Hepatocyte (in vitro differentiated cells): ENCODE measurements at regions not wholly inside any gene's neighbourhood (a gene's known extent, or its start where the extent isn't known, plus 50 kb on each side); places are given as distances from the start of the nearest gene placed in this dataset.

Experiments
- DNase-seq: peaks from one replicate; pipeline ENCODE4 v3.0.0-alpha.2; 2016; ENCODE audit warnings: low spot score
- H2AFZ ChIP-seq: fragments of 200-600 bp; sonication (generic); 2 replicates; pipeline ENCODE4 v1.6.0; 2016; ENCODE audit warnings: antibody characterized with exemption, mild to moderate bottlenecking
- H3K27ac ChIP-seq: fragments of 200-600 bp; sonication (generic); 2 replicates; pipeline ENCODE4 v1.5.1; 2016; ENCODE audit warnings: mild to moderate bottlenecking
- H3K27me3 ChIP-seq: fragments of 200-600 bp; sonication (generic); 2 replicates; pipeline ENCODE4 v1.6.1; 2016
- H3K36me3 ChIP-seq: fragments of 200-600 bp; sonication (generic); replicated peaks from 2 replicates; pipeline ENCODE4 v1.5.1; 2016; ENCODE audit warnings: low read depth; ENCODE audit not compliant: insufficient read depth
- H3K4me1 ChIP-seq: fragments of 200-600 bp; sonication (generic); 2 replicates; pipeline ENCODE4 v1.5.1; 2016; ENCODE audit warnings: mild to moderate bottlenecking, moderate library complexity; ENCODE audit not compliant: insufficient read depth
- H3K4me2 ChIP-seq: fragments of 200-600 bp; sonication (generic); 2 replicates; pipeline ENCODE4 v1.6.0; 2016
- H3K4me3 ChIP-seq: fragments of 200-600 bp; sonication (generic); 2 replicates; pipeline ENCODE4 v1.5.1; 2016; ENCODE audit warnings: mild to moderate bottlenecking
- H3K79me2 ChIP-seq: fragments of 200-600 bp; sonication (generic); 2 replicates; pipeline ENCODE4 v1.6.0; 2017; ENCODE audit warnings: mild to moderate bottlenecking
- H3K9me2 ChIP-seq: fragments of 200-600 bp; sonication (generic); replicated peaks from 2 replicates; pipeline ENCODE4 v1.6.0; 2017; ENCODE audit warnings: mild to moderate bottlenecking; ENCODE audit not compliant: insufficient read depth
- H3K9me3 ChIP-seq: fragments of 200-600 bp; sonication (generic); 2 replicates; pipeline ENCODE4 v1.5.1; 2016; ENCODE audit warnings: low read depth, mild to moderate bottlenecking
- H4K20me1 ChIP-seq: fragments of 200-600 bp; sonication (generic); 2 replicates; pipeline ENCODE4 v1.6.0; 2016; ENCODE audit warnings: mild to moderate bottlenecking; ENCODE audit not compliant: insufficient read depth, poor library complexity, severe bottlenecking
- EZH2 ChIP-seq: fragments of 200-600 bp; sonication (generic); IDR thresholded peaks from 2 replicates; pipeline ENCODE4 v1.6.1; 2016; ENCODE audit warnings: antibody characterized with exemption, mild to moderate bottlenecking, borderline replicate concordance
- EZH2phosphoT487 ChIP-seq: fragments of 200-600 bp; sonication (generic); IDR thresholded peaks from one replicate; pipeline ENCODE4 v1.6.1; 2018; ENCODE audit warnings: antibody characterized with exemption, mild to moderate bottlenecking, low read depth, moderate library complexity; ENCODE audit not compliant: unreplicated experiment, severe bottlenecking
- WGBS: methylation state at CpG from one replicate; pipeline ENCODE4 v1.1.6; 2016; ENCODE audit warnings: low lambda C conversion rate; ENCODE audit errors: missing lambda C conversion rate; 5-methylcytosine and 5-hydroxymethylcytosine counted together
- TF ChIP-seq, protein P1 (sequence below): fragments of 200-600 bp; sonication (generic); IDR thresholded peaks from 2 replicates; pipeline ENCODE4 v1.5.1; 2016; ENCODE audit warnings: antibody characterized with exemption, mild to moderate bottlenecking; ENCODE audit not compliant: poor library complexity

DNA sequence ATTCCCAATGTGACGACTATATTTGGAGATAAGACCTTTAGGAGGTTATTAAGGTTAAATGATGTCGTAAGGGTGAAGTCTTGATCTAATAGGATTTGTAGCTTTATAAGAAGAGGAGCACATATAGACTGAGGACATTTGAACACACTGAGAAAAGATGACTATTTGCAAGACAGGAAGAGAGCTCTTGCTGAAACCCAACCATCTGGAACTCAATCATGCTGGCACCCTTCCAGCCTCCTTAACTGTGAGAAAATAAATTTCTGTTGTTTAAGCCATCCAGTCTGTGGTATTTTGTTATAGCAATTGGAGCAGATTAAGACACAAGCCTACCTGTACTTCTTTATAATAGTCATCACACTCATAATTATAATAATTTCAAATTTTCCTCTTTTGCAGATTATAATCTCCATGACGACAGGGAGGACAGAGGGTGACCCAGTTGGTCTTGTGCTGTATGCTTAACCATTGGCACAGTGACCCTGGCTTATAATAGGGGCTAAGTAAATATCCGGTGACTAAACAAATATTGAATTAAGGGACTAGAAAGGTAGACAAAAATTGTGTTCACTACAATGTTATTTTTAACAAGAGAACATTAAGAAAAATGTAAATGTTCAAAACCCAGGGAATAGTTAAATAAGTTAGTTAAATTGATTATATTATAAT lies 206.4 kb upstream of the HDDC2 start:
- DNase-seq = peak; percentile 23
- 72% methylated on average over 4 of the region's 4 CpGs for WGBS

DNA sequence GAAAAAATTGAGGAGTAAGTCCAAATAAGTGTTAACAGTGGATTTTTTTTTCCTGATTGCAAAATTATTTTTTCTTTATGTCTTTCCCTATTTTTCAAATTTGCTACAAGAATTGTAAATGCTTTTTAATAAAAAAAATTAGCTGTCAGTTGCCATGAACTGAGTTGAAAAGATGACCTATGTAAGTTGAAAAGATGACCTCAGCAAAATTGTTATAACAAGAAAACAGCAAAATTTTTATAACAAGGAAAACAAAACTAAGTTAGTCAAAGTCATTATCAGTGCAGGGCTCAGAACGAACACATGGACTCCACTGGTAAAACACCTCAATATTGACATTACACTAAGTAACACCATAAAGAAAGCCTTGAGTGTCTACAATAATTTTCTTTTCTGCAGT lies 207.0 kb upstream of the HDDC2 start:
- no peaks in the 10 kb centered on the region for H3K9me3 ChIP-seq
- no peaks in the 10 kb centered on the region for H3K4me1 ChIP-seq
- H3K36me3 ChIP-seq = no peaks in the 10 kb centered on the region
- H3K27ac ChIP-seq = no peak overlapping the region
- DNase-seq = no peak
- WGBS = 43% methylated on average over 1 of the region's 1 CpG
- no peaks in the 10 kb centered on the region for H4K20me1 ChIP-seq
- H3K4me3 ChIP-seq = no peak overlapping the region
- TF ChIP-seq, protein P1, sequence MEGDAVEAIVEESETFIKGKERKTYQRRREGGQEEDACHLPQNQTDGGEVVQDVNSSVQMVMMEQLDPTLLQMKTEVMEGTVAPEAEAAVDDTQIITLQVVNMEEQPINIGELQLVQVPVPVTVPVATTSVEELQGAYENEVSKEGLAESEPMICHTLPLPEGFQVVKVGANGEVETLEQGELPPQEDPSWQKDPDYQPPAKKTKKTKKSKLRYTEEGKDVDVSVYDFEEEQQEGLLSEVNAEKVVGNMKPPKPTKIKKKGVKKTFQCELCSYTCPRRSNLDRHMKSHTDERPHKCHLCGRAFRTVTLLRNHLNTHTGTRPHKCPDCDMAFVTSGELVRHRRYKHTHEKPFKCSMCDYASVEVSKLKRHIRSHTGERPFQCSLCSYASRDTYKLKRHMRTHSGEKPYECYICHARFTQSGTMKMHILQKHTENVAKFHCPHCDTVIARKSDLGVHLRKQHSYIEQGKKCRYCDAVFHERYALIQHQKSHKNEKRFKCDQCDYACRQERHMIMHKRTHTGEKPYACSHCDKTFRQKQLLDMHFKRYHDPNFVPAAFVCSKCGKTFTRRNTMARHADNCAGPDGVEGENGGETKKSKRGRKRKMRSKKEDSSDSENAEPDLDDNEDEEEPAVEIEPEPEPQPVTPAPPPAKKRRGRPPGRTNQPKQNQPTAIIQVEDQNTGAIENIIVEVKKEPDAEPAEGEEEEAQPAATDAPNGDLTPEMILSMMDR = no peak
- TF ChIP-seq EZH2 = no peak
- TF ChIP-seq EZH2phosphoT487 = no peak
- no peaks in the 10 kb centered on the region for H3K27me3 ChIP-seq
- no peaks in the 10 kb centered on the region for H3K79me2 ChIP-seq
- no peak overlapping the region for H2AFZ ChIP-seq
- no peaks in the 10 kb centered on the region for H3K9me2 ChIP-seq
- H3K4me2 ChIP-seq = no peak overlapping the region

More for the DNA sequence above, 206.4 kb upstream of the HDDC2 start:
- Histone ChIP-seq H3K9me3 (no peaks in the 10 kb centered on the region), H3K36me3 (no peaks in the 10 kb centered on the region), H3K4me1 (no peaks in the 10 kb centered on the region), H3K4me3 (no peak overlapping the region), H3K9me2 (no peaks in the 10 kb centered on the region), H4K20me1 (no peaks in the 10 kb centered on the region), H2AFZ (no peak overlapping the region), H3K4me2 (no peak overlapping the region), H3K27me3 (no peaks in the 10 kb centered on the region), H3K79me2 (no peaks in the 10 kb centered on the region), H3K27ac (no peak overlapping the region)
- TF ChIP-seq, protein P1 = no peak
- TF ChIP-seq EZH2 (no peak), EZH2phosphoT487 (no peak)

DNA sequence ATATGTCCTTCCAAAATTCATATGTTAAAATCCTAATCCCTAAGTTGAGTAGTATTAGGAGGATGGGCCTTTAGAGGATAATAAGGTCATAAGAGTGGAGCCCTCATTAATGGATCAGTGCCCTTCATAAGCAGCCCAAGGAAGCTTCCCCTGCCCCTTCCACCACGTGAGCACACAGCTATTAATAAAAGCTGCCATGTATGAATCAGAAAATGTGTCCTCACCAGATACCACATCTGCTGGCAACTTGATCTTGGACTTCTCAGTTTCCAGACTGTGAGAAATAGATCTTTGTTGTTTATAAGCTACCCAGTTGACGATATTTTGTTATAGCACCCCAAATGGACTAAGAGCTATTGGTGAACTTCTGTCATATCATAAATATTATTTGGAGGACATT lies 207.7 kb upstream of the HDDC2 start:
- H3K9me3 ChIP-seq = no peaks in the 10 kb centered on the region
- no peaks in the 10 kb centered on the region for H3K27me3 ChIP-seq
- no peak overlapping the region for H3K4me3 ChIP-seq
- no peaks in the 10 kb centered on the region for H3K4me1 ChIP-seq
- TF ChIP-seq, protein P1 = no peak
- TF ChIP-seq EZH2phosphoT487 (no peak), EZH2 (no peak)
- H3K4me2 ChIP-seq = no peak overlapping the region
- H2AFZ ChIP-seq = no peak overlapping the region
- DNase-seq = no peak
- H3K9me2 ChIP-seq = no peaks in the 10 kb centered on the region
- H3K27ac ChIP-seq = no peak overlapping the region
- H4K20me1 ChIP-seq = no peaks in the 10 kb centered on the region
- H3K36me3 ChIP-seq = no peaks in the 10 kb centered on the region
- H3K79me2 ChIP-seq = no peaks in the 10 kb centered on the region
- 89% methylated on average over 2 of the region's 2 CpGs for WGBS
